ENCODE measurements at regions not wholly inside any gene's neighbourhood (a gene's known extent, or its start where the extent isn't known, plus 50 kb on each side); places are given as distances from the start of the nearest gene placed in this dataset.

DNA sequence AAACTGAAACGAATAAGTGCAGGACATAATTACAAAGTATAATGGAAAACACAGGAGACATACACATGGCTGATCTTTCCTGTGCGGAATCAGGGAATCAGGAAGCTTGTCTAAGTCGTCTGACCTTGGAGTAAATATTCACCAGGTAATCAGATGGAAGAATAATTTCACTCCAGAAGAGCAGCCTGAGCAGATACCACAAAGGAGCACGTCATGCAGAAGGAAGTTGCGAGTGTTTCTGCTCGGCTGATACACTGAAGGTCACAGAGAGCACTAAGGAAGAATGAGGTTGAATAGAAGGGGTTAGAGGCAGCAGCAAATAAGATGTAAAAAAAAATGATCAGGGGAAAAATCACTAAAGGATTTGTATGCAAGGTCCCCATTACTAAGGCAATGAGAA lies 122.3 kb upstream of the GPC6 start:
- no peak overlapping the region for H3K4me3 ChIP-seq (ENCODE audit: low read depth, low read length)
- H3K9me3 ChIP-seq, result no peaks in the 10 kb centered on the region
- peaks cover 6% of the 10 kb centered on the region; the same call in 1 of the 2 replicates for H3K4me1 ChIP-seq
- no peaks in the 10 kb centered on the region for H3K27me3 ChIP-seq
- no peak for DNase-seq
- no peaks in the 10 kb centered on the region for H3K36me3 ChIP-seq
- TF ChIP-seq, protein P1, sequence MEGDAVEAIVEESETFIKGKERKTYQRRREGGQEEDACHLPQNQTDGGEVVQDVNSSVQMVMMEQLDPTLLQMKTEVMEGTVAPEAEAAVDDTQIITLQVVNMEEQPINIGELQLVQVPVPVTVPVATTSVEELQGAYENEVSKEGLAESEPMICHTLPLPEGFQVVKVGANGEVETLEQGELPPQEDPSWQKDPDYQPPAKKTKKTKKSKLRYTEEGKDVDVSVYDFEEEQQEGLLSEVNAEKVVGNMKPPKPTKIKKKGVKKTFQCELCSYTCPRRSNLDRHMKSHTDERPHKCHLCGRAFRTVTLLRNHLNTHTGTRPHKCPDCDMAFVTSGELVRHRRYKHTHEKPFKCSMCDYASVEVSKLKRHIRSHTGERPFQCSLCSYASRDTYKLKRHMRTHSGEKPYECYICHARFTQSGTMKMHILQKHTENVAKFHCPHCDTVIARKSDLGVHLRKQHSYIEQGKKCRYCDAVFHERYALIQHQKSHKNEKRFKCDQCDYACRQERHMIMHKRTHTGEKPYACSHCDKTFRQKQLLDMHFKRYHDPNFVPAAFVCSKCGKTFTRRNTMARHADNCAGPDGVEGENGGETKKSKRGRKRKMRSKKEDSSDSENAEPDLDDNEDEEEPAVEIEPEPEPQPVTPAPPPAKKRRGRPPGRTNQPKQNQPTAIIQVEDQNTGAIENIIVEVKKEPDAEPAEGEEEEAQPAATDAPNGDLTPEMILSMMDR (IDR thresholded peaks at IDR 0.05; ENCODE audit: low read depth, low read length), result no peak

DNA sequence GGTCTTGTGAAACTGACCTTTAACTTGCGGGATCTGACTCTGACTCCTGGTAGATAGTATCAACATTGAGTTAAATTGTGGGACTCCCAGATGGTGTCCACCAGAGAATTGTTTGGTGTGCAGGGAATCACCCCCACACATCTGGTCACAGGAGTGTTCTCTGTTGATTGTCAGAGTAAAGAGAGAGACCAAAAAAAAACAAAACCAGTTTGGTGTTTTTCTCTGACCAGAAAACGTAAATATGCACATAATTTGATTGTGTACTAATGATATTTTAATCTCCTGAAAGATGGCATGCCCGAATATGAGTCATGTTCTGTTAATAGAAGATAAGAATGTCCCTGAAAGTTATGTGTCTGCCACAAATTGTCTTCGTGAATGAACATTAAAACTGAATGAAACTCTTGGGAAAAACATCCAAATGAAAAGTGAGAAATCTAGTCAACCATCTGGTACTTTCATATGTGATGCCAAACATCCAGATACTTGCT lies 118.5 kb upstream of the GPC6 start:
- Histone ChIP-seq H3K27me3 (no peaks in the 10 kb centered on the region), H3K4me3 (ENCODE audit: low read depth, low read length) (no peak overlapping the region), H3K4me1 (peaks cover 3% of the 10 kb centered on the region; the same call in 1 of the 2 replicates), H3K9me3 (no peaks in the 10 kb centered on the region), H3K36me3 (no peaks in the 10 kb centered on the region)
- DNase-seq, result peak; percentile 53
- TF ChIP-seq, protein P1 (IDR thresholded peaks at IDR 0.05; ENCODE audit: low read depth, low read length), result no peak

DNA sequence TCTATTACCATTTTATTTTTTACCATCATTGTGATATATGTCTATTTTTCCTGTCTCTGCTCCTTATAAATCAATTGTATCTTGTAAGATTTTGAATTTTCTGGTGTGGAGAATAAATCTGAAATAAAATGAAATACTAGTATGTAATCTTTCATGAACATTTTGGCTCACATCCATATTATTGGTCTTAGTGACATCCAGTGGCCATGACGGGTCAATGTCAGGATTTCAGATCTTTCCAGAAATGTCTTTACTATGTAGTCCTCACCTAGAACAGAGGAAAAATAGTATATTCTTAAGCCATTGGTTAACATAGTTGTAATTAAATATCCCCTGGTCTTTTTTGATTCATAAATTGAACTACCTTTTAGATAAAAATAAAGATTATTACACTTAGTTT lies 109.8 kb upstream of the GPC6 start:
- H3K9me3 ChIP-seq, result no peaks in the 10 kb centered on the region
- no peak overlapping the region for H3K4me3 ChIP-seq (ENCODE audit: low read depth, low read length)
- H3K36me3 ChIP-seq, result no peaks in the 10 kb centered on the region
- peak; percentile 11 for DNase-seq
- no peaks in the 10 kb centered on the region for H3K27me3 ChIP-seq
- H3K4me1 ChIP-seq, result no peaks in the 10 kb centered on the region
- TF ChIP-seq, protein P1 (IDR thresholded peaks at IDR 0.05; ENCODE audit: low read depth, low read length), result peak; percentile 61

DNA sequence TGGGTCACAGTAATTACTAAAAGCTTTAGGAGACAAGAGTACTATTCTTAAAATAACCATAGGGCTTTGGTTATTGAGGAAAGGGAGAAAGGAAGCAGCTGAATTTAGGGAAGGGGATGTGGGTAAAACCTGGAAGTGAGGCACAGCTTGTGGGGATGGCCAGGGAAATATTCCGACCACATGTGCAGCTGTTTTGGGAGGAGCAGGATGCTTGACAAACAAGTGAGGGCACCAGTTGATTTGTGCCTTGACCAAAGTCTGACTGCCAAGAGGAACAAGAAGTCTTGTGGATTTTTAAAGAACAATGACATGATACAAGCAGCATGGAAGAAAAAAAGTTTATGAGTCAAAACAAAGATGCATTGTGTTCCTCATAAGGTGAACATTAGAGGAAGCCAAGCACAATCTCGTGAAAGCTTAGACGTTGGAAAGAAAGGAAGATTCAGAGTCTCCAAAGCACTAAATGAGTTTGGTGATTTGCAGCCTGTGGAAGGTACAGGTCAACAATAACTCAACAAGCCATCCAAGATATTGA lies 108.5 kb upstream of the GPC6 start:
- TF ChIP-seq, protein P1 (IDR thresholded peaks at IDR 0.05; ENCODE audit: low read depth, low read length), result no peak
- no peak for DNase-seq
- no peaks in the 10 kb centered on the region for H3K27me3 ChIP-seq

DNA sequence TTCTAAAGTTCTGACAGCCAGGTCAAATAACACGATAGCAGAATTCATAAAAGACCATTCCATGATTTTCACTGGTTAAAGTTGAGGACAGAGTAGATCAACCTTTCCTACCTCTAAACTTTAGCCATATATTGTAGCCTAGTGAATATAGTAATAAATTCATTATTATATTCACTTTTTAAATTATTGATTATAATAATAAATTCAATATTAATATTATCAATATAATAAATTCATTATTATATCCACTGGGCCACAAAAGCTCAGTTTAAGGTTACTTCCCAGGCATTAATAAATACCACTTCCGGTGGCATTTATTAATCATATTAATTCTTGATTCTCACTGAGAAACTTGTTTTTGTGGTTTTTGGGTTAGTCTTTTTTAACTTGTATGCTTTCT lies 85.7 kb upstream of the GPC6 start:
- Histone ChIP-seq H3K36me3 (no peaks in the 10 kb centered on the region), H3K27me3 (no peaks in the 10 kb centered on the region), H3K4me1 (no peaks in the 10 kb centered on the region), H3K4me3 (ENCODE audit: low read depth, low read length) (no peak overlapping the region), H3K9me3 (no peaks in the 10 kb centered on the region)
- DNase-seq, result no peak
- TF ChIP-seq, protein P1 (IDR thresholded peaks at IDR 0.05; ENCODE audit: low read depth, low read length), result no peak

More for the DNA sequence above, 108.5 kb upstream of the GPC6 start:
- H3K4me3 ChIP-seq (ENCODE audit: low read depth, low read length), result no peak overlapping the region
- H3K9me3 ChIP-seq, result no peaks in the 10 kb centered on the region
- H3K36me3 ChIP-seq, result no peaks in the 10 kb centered on the region
- no peaks in the 10 kb centered on the region for H3K4me1 ChIP-seq

DNA sequence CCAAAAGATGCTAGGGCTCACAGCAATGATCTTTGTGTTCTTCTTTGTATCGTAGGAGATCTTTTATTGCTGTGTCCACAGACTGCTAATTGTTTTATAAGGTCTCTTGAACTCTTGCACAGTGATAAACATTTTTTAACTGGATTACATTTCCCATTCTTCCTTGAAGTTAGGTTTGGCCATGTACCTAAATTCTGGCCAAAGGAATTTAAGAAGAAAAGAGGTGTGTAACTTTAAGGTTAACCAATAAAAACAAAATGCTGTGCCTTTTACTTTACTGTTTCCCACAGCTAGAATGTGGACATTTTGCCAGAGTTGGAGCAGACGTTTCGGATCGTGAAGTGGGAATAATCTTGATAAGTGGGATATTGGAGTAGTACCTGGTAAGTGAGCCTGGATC lies 82.6 kb upstream of the GPC6 start:
- no peak overlapping the region for H3K4me3 ChIP-seq (ENCODE audit: low read depth, low read length)
- no peaks in the 10 kb centered on the region; the same call in 1 of the 2 replicates for H3K4me1 ChIP-seq
- no peaks in the 10 kb centered on the region for H3K27me3 ChIP-seq
- no peaks in the 10 kb centered on the region for H3K36me3 ChIP-seq
- TF ChIP-seq, protein P1 (IDR thresholded peaks at IDR 0.05; ENCODE audit: low read depth, low read length), result no peak
- DNase-seq, result no peak
- H3K9me3 ChIP-seq, result no peaks in the 10 kb centered on the region

Measured in BE2C (cell line).